PC-3 (cell line): ENCODE measurements at regions not wholly inside any gene's neighbourhood (a gene's known extent, or its start where the extent isn't known, plus 50 kb on each side); places are given as distances from the start of the nearest gene placed in this dataset.
"Not testable (repeated sequence)": the region's sequence is repeated elsewhere in the genome, so short reads cannot be mapped to it uniquely, and the experiment has no call there.

Source experiments
- ATAC-seq: fragments of 200-7000 bp; cut with Tn5 transposase; 2 replicates; pipeline ENCODE4 v1.9.1; 2020; ENCODE audit warnings: mild to moderate bottlenecking, moderate library complexity
- BruUV-seq: library from RNA; stranded (reverse); fragments of 400-500 nt; replicated peaks from 2 replicates; lab custom pipeline; 2021; lab: Mats Ljungman, UMichigan
- CTCF ChIA-PET: fragments of 300-600 bp; sonication (Branson Sonifier 250); formaldehyde crosslinking; loops from one replicate; lab custom pipeline; 2022; ENCODE audit warnings: antibody characterized with exemption; lab: Charles Lee
- POLR2A ChIA-PET: fragments of 300-600 bp; sonication (Branson Sonifier 250); formaldehyde crosslinking; loops from one replicate; lab custom pipeline; 2022; ENCODE audit warnings: antibody characterized with exemption; ENCODE audit not compliant: unreplicated experiment; lab: Charles Lee
- DNase-seq: peaks from one replicate; pipeline ENCODE4 v3.0.0-alpha.2; 2015
- H2AFZ ChIP-seq: fragments of 300-600 bp; sonication (generic); 2 replicates; pipeline ENCODE4 v1.6.0; 2016; ENCODE audit warnings: antibody characterized with exemption, low read length
- H3F3A ChIP-seq: fragments of 300-600 bp; sonication (generic); one replicate; pipeline ENCODE4 v1.6.0; 2017; ENCODE audit warnings: antibody characterized with exemption, low read length, control low read depth, mild to moderate bottlenecking; ENCODE audit not compliant: unreplicated experiment
- H3K27ac ChIP-seq: fragments of 300-600 bp; sonication (generic); 2 replicates; pipeline ENCODE4 v1.5.1; 2016; ENCODE audit warnings: mild to moderate bottlenecking, low read length
- H3K27me3 ChIP-seq: fragments of 300-600 bp; sonication (generic); 2 replicates; pipeline ENCODE4 v1.6.1; 2016; ENCODE audit warnings: low read length, mixed read lengths
- H3K36me3 ChIP-seq: fragments of 300-600 bp; sonication (generic); 2 replicates; pipeline ENCODE4 v1.6.1; 2016; ENCODE audit warnings: low read depth, mixed run types, low read length, mixed read lengths
- H3K4me1 ChIP-seq: fragments of 300-600 bp; sonication (generic); 2 replicates; pipeline ENCODE4 v1.5.1; 2016; ENCODE audit warnings: low read length; ENCODE audit not compliant: insufficient read depth
- H3K4me2 ChIP-seq: fragments of 300-600 bp; sonication (generic); 2 replicates; pipeline ENCODE4 v1.6.0; 2016; ENCODE audit warnings: low read length
- H3K4me3 ChIP-seq: fragments of 300-600 bp; sonication (generic); 2 replicates; pipeline ENCODE4 v1.5.1; 2016; ENCODE audit warnings: mild to moderate bottlenecking, low read length, mixed read lengths
- H3K79me2 ChIP-seq: fragments of 300-600 bp; sonication (generic); 2 replicates; pipeline ENCODE4 v1.6.1; 2017; ENCODE audit warnings: low read length, mixed read lengths
- H3K9ac ChIP-seq: fragments of 300-600 bp; sonication (generic); 2 replicates; pipeline ENCODE4 v1.6.0; 2016; ENCODE audit warnings: mild to moderate bottlenecking, low read length
- H3K9me2 ChIP-seq: fragments of 300-600 bp; sonication (generic); replicated peaks from 2 replicates; pipeline ENCODE4 v1.6.1; 2016; ENCODE audit warnings: mixed run types, low read length, mixed read lengths
- H3K9me3 ChIP-seq: fragments of 300-600 bp; sonication (generic); 2 replicates; pipeline ENCODE4 v1.6.1; 2016; ENCODE audit warnings: low read length, mixed read lengths
- H4K20me1 ChIP-seq: fragments of 300-600 bp; sonication (generic); 2 replicates; pipeline ENCODE4 v1.6.1; 2016; ENCODE audit warnings: low read length, mixed read lengths
- CTCF ChIP-seq: fragments of 300-600 bp; sonication (generic); conservative IDR thresholded peaks from 2 replicates; pipeline ENCODE4 v1.5.1; 2017; ENCODE audit warnings: antibody characterized with exemption, low read depth, mild to moderate bottlenecking, low read length
- EZH2 ChIP-seq: fragments of 300-600 bp; sonication (generic); IDR thresholded peaks from one replicate; pipeline ENCODE4 v1.6.1; 2017; ENCODE audit warnings: antibody characterized with exemption, mild to moderate bottlenecking, low read length; ENCODE audit not compliant: unreplicated experiment
- EZH2phosphoT487 ChIP-seq: fragments of 300-600 bp; sonication (generic); IDR thresholded peaks from 2 replicates; pipeline ENCODE4 v1.6.1; 2018; ENCODE audit warnings: mild to moderate bottlenecking, antibody characterized with exemption, low read length, borderline replicate concordance
- intact Hi-C: fragments of 100-400 bp; cut with micrococcal nuclease; formaldehyde crosslinking; loops from 2 replicates; pipeline ENCODE4 v1.9.0; 2023

GRCh38 chr13:47875201-47875600 lies 125.9 kb downstream of the SUCLA2 start:
- no peaks in the 10 kb centered on the region for H3K4me1 ChIP-seq
- no peak for ATAC-seq
- H3K4me3 ChIP-seq, result no peak overlapping the region
- no peaks in the 10 kb centered on the region for H3K36me3 ChIP-seq
- BruUV-seq, result no TSS peak
- no peak overlapping the region for H2AFZ ChIP-seq
- H3K4me2 ChIP-seq, result no peak overlapping the region
- H3K27me3 ChIP-seq, result no peaks in the 10 kb centered on the region
- no peaks in the 10 kb centered on the region for H3F3A ChIP-seq
- H3K79me2 ChIP-seq, result no peaks in the 10 kb centered on the region
- DNase-seq, result no peak
- H3K9me3 ChIP-seq, result 0 out of 2 replicates have a peak, but pooled peaks cover 5% of the 10 kb centered on the region
- CTCF ChIA-PET, result no interaction called here
- POLR2A ChIA-PET, result no interaction called here
- no peaks in the 10 kb centered on the region for H3K9me2 ChIP-seq
- H4K20me1 ChIP-seq, result no peaks in the 10 kb centered on the region
- TF ChIP-seq EZH2phosphoT487 (no peak), EZH2 (no peak), CTCF (no peak)
- intact Hi-C loops, result no loop called here
- H3K9ac ChIP-seq, result no peak overlapping the region
- H3K27ac ChIP-seq, result no peak overlapping the region

- H3K27me3 ChIP-seq, BruUV-seq, CTCF ChIA-PET: not testable (repeated sequence)
Measured at GRCh38 chr13:47873987-47874386, 127.1 kb downstream of the SUCLA2 start.

GRCh38 chr13:47873319-47873718 lies 127.8 kb downstream of the SUCLA2 start:
- H3K27ac ChIP-seq, H3K36me3 ChIP-seq, intact Hi-C loops, H3K79me2 ChIP-seq, H3K9ac ChIP-seq, H3K9me2 ChIP-seq, H3K4me2 ChIP-seq, ATAC-seq, H4K20me1 ChIP-seq, DNase-seq, H3K4me3 ChIP-seq, BruUV-seq, H3K27me3 ChIP-seq, H3F3A ChIP-seq, POLR2A ChIA-PET, CTCF ChIA-PET, H2AFZ ChIP-seq, H3K9me3 ChIP-seq, H3K4me1 ChIP-seq: not testable (repeated sequence)

More at GRCh38 chr13:47873987-47874386, 127.1 kb downstream of the SUCLA2 start:
- H3K4me1 ChIP-seq, H3K36me3 ChIP-seq, DNase-seq, H3K4me2 ChIP-seq, POLR2A ChIA-PET, H3K79me2 ChIP-seq, H3K4me3 ChIP-seq, H3K27ac ChIP-seq, ATAC-seq, H3K9me3 ChIP-seq, H3F3A ChIP-seq, H4K20me1 ChIP-seq, H3K9me2 ChIP-seq, intact Hi-C loops, H2AFZ ChIP-seq, H3K9ac ChIP-seq: not testable (repeated sequence)

- no peak; the same call in 1 of the 2 replicates for ATAC-seq
- CTCF ChIA-PET, result no interaction called here
- no TSS peak for BruUV-seq
Measured at GRCh38 chr13:47869776-47870175, 131.3 kb downstream of the SUCLA2 start.

More at GRCh38 chr13:47869776-47870175, 131.3 kb downstream of the SUCLA2 start:
- Histone ChIP-seq H3K4me1 (no peaks in the 10 kb centered on the region), H3K79me2 (no peaks in the 10 kb centered on the region), H3K36me3 (no peaks in the 10 kb centered on the region), H3K4me2 (no peak overlapping the region), H4K20me1 (no peaks in the 10 kb centered on the region), H3K27me3 (no peaks in the 10 kb centered on the region), H3K4me3 (no peak overlapping the region), H3K9me2 (no peaks in the 10 kb centered on the region), H3F3A (no peaks in the 10 kb centered on the region), H3K27ac (no peak overlapping the region), H3K9me3 (0 out of 2 replicates have a peak, but pooled peaks cover 5% of the 10 kb centered on the region), H2AFZ (no peak overlapping the region), H3K9ac (no peak overlapping the region)
- TF ChIP-seq EZH2 (no peak), CTCF (no peak), EZH2phosphoT487 (no peak)
- intact Hi-C loops, result no loop called here
- POLR2A ChIA-PET, result no interaction called here
- DNase-seq, result no peak
